ENCODE measurements at regions not wholly inside any gene's neighbourhood (a gene's known extent, or its start where the extent isn't known, plus 50 kb on each side); places are given as distances from the start of the nearest gene placed in this dataset.

- TF ChIP-seq PRDM15 (CRISPR knock-in tag; IDR thresholded peaks at IDR 0.05) (no peak), ZNF317 (CRISPR knock-in tag; IDR thresholded peaks at IDR 0.05; ENCODE audit: borderline replicate concordance, low read depth) (no peak), NFATC4 (CRISPR knock-in tag; IDR thresholded peaks at IDR 0.05) (no peak), MYBL2 (CRISPR knock-in tag; IDR thresholded peaks at IDR 0.05) (no peak)
Observed at GRCh38 chr9:109969011-109969410, 189.0 kb downstream of the PALM2AKAP2 start (continued).

GRCh38 chr9:109969573-109970237 is 189.7 kb downstream of the PALM2AKAP2 start:
- CTCF ChIA-PET = interaction anchor here (1.0 to 2.0 kb wide), 4 partner anchors 66 to 119 kb away, joined by 3 to 11 read pairs (median 8); no protein-coding TSS in a partner anchor
- ATAC-seq (no peak; the same call in 1 of the 2 replicates), DNase-seq (ENCODE audit: low spot score) (no peak)
- H3K36me3 Mint-ChIP-seq = no peaks in the 10 kb centered on the region
- H3K9me3 Mint-ChIP-seq = no peaks in the 10 kb centered on the region
- no peak overlapping the region for H3K27ac Mint-ChIP-seq
- H3K4me1 Mint-ChIP-seq = peaks cover 7% of the 10 kb centered on the region
- H3K4me3 Mint-ChIP-seq = no peak overlapping the region
- TF ChIP-seq SMAD4 (CRISPR knock-in tag; IDR thresholded peaks at IDR 0.05) = no peak
- TF ChIP-seq CDX4 (CRISPR knock-in tag; IDR thresholded peaks at IDR 0.05; ENCODE audit: borderline replicate concordance) = no peak
- no peak for TF ChIP-seq ZBTB21 (CRISPR knock-in tag; IDR thresholded peaks at IDR 0.05; ENCODE audit: borderline replicate concordance)
- no peak for TF ChIP-seq RELA (CRISPR knock-in tag; IDR thresholded peaks at IDR 0.05; ENCODE audit: borderline replicate concordance)
- no peak for TF ChIP-seq AFF4 (CRISPR knock-in tag; IDR thresholded peaks at IDR 0.05; ENCODE audit: borderline replicate concordance)
- no peak for TF ChIP-seq MXD4 (CRISPR knock-in tag; IDR thresholded peaks at IDR 0.05; ENCODE audit: borderline replicate concordance)
- no peak for TF ChIP-seq PRRX2 (CRISPR knock-in tag; IDR thresholded peaks at IDR 0.05)
- no peak for TF ChIP-seq RORB (CRISPR knock-in tag; IDR thresholded peaks at IDR 0.05)
- H3K27me3 Mint-ChIP-seq (ENCODE audit: low read depth) = no peaks in the 10 kb centered on the region
- POLR2A ChIA-PET = no interaction called here

- Mint-ChIP-seq H3K27me3 (ENCODE audit: low read depth) (no peaks in the 10 kb centered on the region), H3K36me3 (no peaks in the 10 kb centered on the region), H3K4me3 (no peak overlapping the region), H3K27ac (no peak overlapping the region), H3K9me3 (no peaks in the 10 kb centered on the region), H3K4me1 (peaks cover 7% of the 10 kb centered on the region)
- ChIA-PET CTCF (interaction anchor here (0.7 to 1.3 kb wide), 2 partner anchors 35 to 86 kb away, joined by 4 to 6 read pairs; no protein-coding TSS in a partner anchor), POLR2A (interaction anchor here (0.6 kb wide), 2 partner anchors 51 to 121 kb away, joined by 4 read pairs; no protein-coding TSS in a partner anchor)
- DNase-seq (ENCODE audit: low spot score) = no peak
- ATAC-seq = no peak
- TF ChIP-seq RORB (CRISPR knock-in tag; IDR thresholded peaks at IDR 0.05) (no peak), ZNF219 (CRISPR knock-in tag; IDR thresholded peaks at IDR 0.05; ENCODE audit: borderline replicate concordance) (no peak), AFF4 (CRISPR knock-in tag; IDR thresholded peaks at IDR 0.05; ENCODE audit: borderline replicate concordance) (no peak), ATF6 (CRISPR knock-in tag; IDR thresholded peaks at IDR 0.05) (no peak)
Observed at GRCh38 chr9:109971226-109971625, 191.2 kb downstream of the PALM2AKAP2 start.

Measured in WTC11 (cell line).